ENCODE measurements at regions not wholly inside any gene's neighbourhood (a gene's known extent, or its start where the extent isn't known, plus 50 kb on each side); places are given as distances from the start of the nearest gene placed in this dataset.

DNA sequence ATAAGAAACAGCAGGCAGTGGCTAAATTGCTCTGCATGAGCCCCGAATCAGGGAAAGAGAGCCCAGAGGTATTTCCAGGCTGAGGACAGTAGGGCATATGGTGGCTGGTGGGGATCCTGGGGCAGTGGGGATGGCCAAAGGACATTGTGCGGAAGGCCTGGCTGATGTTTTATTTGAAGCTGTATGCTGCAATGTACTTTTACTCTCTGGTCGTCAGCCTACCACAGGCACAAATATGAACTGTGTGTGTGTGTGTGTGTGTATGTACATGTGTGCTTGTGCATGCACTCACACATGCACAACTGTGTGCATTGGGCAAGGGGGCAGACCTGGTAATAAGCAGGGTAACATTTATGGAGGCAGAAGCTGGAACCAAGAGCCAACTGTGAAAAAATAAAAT is 74.7 kb upstream of the GZMB start:
- Histone ChIP-seq H3F3A (ENCODE audit: insufficient read depth, low read length) (no peaks in the 10 kb centered on the region), H3K9me2 (ENCODE audit: low read depth, low read length) (no peaks in the 10 kb centered on the region), H3K4me2 (ENCODE audit: low read length) (no peak overlapping the region), H3K4me1 (ENCODE audit: insufficient read depth, low read length, severe bottlenecking) (no peaks in the 10 kb centered on the region), H4K20me1 (ENCODE audit: insufficient read depth, low read length) (no peaks in the 10 kb centered on the region), H3K4me3 (ENCODE audit: low read depth, low read length, poor library complexity, severe bottlenecking) (no peak overlapping the region), H2AFZ (ENCODE audit: low read length) (no peak overlapping the region), H3K27me3 (ENCODE audit: insufficient read depth, low read length) (peaks cover 4% of the 10 kb centered on the region; the same call in 1 of the 2 replicates), H3K79me2 (ENCODE audit: insufficient read depth, low read length) (no peaks in the 10 kb centered on the region), H3K36me3 (ENCODE audit: insufficient read depth, low read length) (no peaks in the 10 kb centered on the region), H3K27ac (ENCODE audit: low read depth, low read length, poor library complexity, severe bottlenecking) (no peak overlapping the region), H3K9me3 (ENCODE audit: low read length) (no peaks in the 10 kb centered on the region), H3K9ac (ENCODE audit: low read length) (no peak overlapping the region)
- TF ChIP-seq CTCF (IDR thresholded peaks at IDR 0.05; ENCODE audit: low read length) (no peak), EZH2 (IDR thresholded peaks at IDR 0.05; ENCODE audit: borderline replicate concordance, low read length) (no peak)

GRCh38 chr14:24706351-24706750 is 72.4 kb upstream of the GZMB start:
- no peaks in the 10 kb centered on the region for H3F3A ChIP-seq (ENCODE audit: insufficient read depth, low read length)
- no peaks in the 10 kb centered on the region for H3K9me2 ChIP-seq (ENCODE audit: low read depth, low read length)
- H3K4me1 ChIP-seq (ENCODE audit: insufficient read depth, low read length, severe bottlenecking), result no peaks in the 10 kb centered on the region
- no peak overlapping the region for H2AFZ ChIP-seq (ENCODE audit: low read length)
- H3K79me2 ChIP-seq (ENCODE audit: insufficient read depth, low read length), result no peaks in the 10 kb centered on the region
- peaks cover 4% of the 10 kb centered on the region; the same call in 1 of the 2 replicates for H3K27me3 ChIP-seq (ENCODE audit: insufficient read depth, low read length)
- H3K36me3 ChIP-seq (ENCODE audit: insufficient read depth, low read length), result no peaks in the 10 kb centered on the region
- no peak overlapping the region for H3K4me2 ChIP-seq (ENCODE audit: low read length)
- no peaks in the 10 kb centered on the region for H3K9me3 ChIP-seq (ENCODE audit: low read length)
- H4K20me1 ChIP-seq (ENCODE audit: insufficient read depth, low read length), result no peaks in the 10 kb centered on the region
- H3K9ac ChIP-seq (ENCODE audit: low read length), result no peak overlapping the region
- no peak overlapping the region for H3K4me3 ChIP-seq (ENCODE audit: low read depth, low read length, poor library complexity, severe bottlenecking)
- TF ChIP-seq CTCF (IDR thresholded peaks at IDR 0.05; ENCODE audit: low read length) (no peak), EZH2 (IDR thresholded peaks at IDR 0.05; ENCODE audit: borderline replicate concordance, low read length) (no peak)
- no peak overlapping the region for H3K27ac ChIP-seq (ENCODE audit: low read depth, low read length, poor library complexity, severe bottlenecking)

DNA sequence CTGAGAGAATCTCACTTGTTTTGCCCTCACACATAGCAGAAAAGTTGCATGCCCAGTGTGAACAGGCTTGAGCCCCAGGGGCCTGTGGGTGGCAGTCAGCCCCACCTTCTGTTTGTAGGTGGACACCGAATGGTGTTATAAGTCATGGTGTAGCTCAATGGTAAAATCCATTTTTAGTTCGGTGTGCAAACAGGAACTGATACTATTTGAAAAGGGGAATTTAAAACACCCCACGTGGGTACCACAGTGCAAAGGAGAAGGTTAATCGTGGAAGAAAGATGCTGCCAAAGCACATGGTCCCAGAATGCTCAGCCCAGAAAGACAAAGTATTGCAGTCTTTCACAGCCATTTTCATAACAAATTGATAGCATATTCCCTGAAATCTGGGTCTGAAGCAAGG is 71.8 kb upstream of the GZMB start:
- no peak overlapping the region for H3K9ac ChIP-seq (ENCODE audit: low read length)
- H3K4me2 ChIP-seq (ENCODE audit: low read length), result no peak overlapping the region
- no peaks in the 10 kb centered on the region for H3K9me3 ChIP-seq (ENCODE audit: low read length)
- no peak overlapping the region for H3K27ac ChIP-seq (ENCODE audit: low read depth, low read length, poor library complexity, severe bottlenecking)
- peaks cover 4% of the 10 kb centered on the region; the same call in 1 of the 2 replicates for H3K27me3 ChIP-seq (ENCODE audit: insufficient read depth, low read length)
- H3K36me3 ChIP-seq (ENCODE audit: insufficient read depth, low read length), result no peaks in the 10 kb centered on the region
- no peak overlapping the region for H2AFZ ChIP-seq (ENCODE audit: low read length)
- H3K79me2 ChIP-seq (ENCODE audit: insufficient read depth, low read length), result no peaks in the 10 kb centered on the region
- no peaks in the 10 kb centered on the region for H4K20me1 ChIP-seq (ENCODE audit: insufficient read depth, low read length)
- TF ChIP-seq EZH2 (IDR thresholded peaks at IDR 0.05; ENCODE audit: borderline replicate concordance, low read length), result no peak
- TF ChIP-seq CTCF (IDR thresholded peaks at IDR 0.05; ENCODE audit: low read length), result no peak
- no peaks in the 10 kb centered on the region for H3K9me2 ChIP-seq (ENCODE audit: low read depth, low read length)
- H3K4me3 ChIP-seq (ENCODE audit: low read depth, low read length, poor library complexity, severe bottlenecking), result no peak overlapping the region
- no peaks in the 10 kb centered on the region for H3K4me1 ChIP-seq (ENCODE audit: insufficient read depth, low read length, severe bottlenecking)
- no peaks in the 10 kb centered on the region for H3F3A ChIP-seq (ENCODE audit: insufficient read depth, low read length)

Data from OCI-LY1 (cell line).